CD4-positive, alpha-beta T cell treated with Interleukin-4 for 1 hour (primary cell): ENCODE measurements at regions not wholly inside any gene's neighbourhood (a gene's known extent, or its start where the extent isn't known, plus 50 kb on each side); places are given as distances from the start of the nearest gene placed in this dataset.
"Not testable (repeated sequence)": the region's sequence is repeated elsewhere in the genome, so short reads cannot be mapped to it uniquely, and the experiment has no call there.

Experiments
- DNase-seq, 2 donors: peaks; one replicate each; pipeline ENCODE4 v3.0.0-alpha.2; 2020 to 2022

GRCh38 chr14:101634850-101635748 is 73.8 kb downstream of the DIO3 start:
- no peak for DNase-seq

GRCh38 chr14:101635749-101636560 is 74.7 kb downstream of the DIO3 start:
- DNase-seq: no peak

GRCh38 chr14:101639241-101639833 is 78.0 kb downstream of the DIO3 start:
- DNase-seq: no peak

GRCh38 chr14:101643651-101644050 is 82.4 kb downstream of the DIO3 start:
- no peak for DNase-seq

- DNase-seq: no peak
Observed at GRCh38 chr14:101654051-101654450, 92.8 kb downstream of the DIO3 start.

GRCh38 chr14:101657372-101657771 is 96.1 kb downstream of the DIO3 start:
- DNase-seq: no peak

GRCh38 chr14:101665478-101666078 is 95.9 kb upstream of the PPP2R5C start:
- peak; percentile 20 to 23 for DNase-seq

GRCh38 chr14:101666264-101666663 is 95.2 kb upstream of the PPP2R5C start:
- no peak for DNase-seq

GRCh38 chr14:101669629-101670028 is 91.9 kb upstream of the PPP2R5C start:
- no peak for DNase-seq

- DNase-seq: no peak
Observed at GRCh38 chr14:101673873-101674272, 87.6 kb upstream of the PPP2R5C start.

GRCh38 chr14:101675835-101676234 is 85.7 kb upstream of the PPP2R5C start:
- DNase-seq: not testable (repeated sequence)

- DNase-seq: not testable (repeated sequence)
Observed at GRCh38 chr14:101677912-101678327, 83.6 kb upstream of the PPP2R5C start.

- DNase-seq: no peak
Observed at GRCh38 chr14:101681795-101682194, 79.7 kb upstream of the PPP2R5C start.

GRCh38 chr14:101683365-101683764 is 78.1 kb upstream of the PPP2R5C start:
- DNase-seq: no peak

- DNase-seq: no peak
Observed at GRCh38 chr14:101687756-101688546, 73.6 kb upstream of the PPP2R5C start.

- no peak for DNase-seq
Observed at GRCh38 chr14:101689039-101689501, 72.4 kb upstream of the PPP2R5C start.

- not testable (repeated sequence) for DNase-seq
Observed at GRCh38 chr14:101689966-101690365, 71.5 kb upstream of the PPP2R5C start.

GRCh38 chr14:101695659-101696058 is 65.8 kb upstream of the PPP2R5C start:
- DNase-seq: no peak

GRCh38 chr14:101704140-101704539 is 57.4 kb upstream of the PPP2R5C start:
- peak in 1 of 2 donors; percentile 53 for DNase-seq

GRCh38 chr14:101705733-101706508 is 55.6 kb upstream of the PPP2R5C start:
- DNase-seq: peak; percentile 65 to 70

GRCh38 chr14:101706509-101707067 is 54.9 kb upstream of the PPP2R5C start:
- no peak for DNase-seq
